HG02763 (cell line): ENCODE measurements at regions not wholly inside any gene's neighbourhood (a gene's known extent, or its start where the extent isn't known, plus 50 kb on each side); places are given as distances from the start of the nearest gene placed in this dataset.
A peak's percentile ranks its signal among the peaks of the same experiment; 100 is the strongest.
"Not testable (repeated sequence)": the region's sequence is repeated elsewhere in the genome, so short reads cannot be mapped to it uniquely, and the experiment has no call there.

Experiments used
- ATAC-seq: cut with Tn5 transposase; IDR thresholded peaks from one replicate; pipeline ENCODE4 v1.9.1; 2021; ENCODE audit warnings: mild to moderate bottlenecking, moderate library complexity; ENCODE audit not compliant: unreplicated experiment

DNA sequence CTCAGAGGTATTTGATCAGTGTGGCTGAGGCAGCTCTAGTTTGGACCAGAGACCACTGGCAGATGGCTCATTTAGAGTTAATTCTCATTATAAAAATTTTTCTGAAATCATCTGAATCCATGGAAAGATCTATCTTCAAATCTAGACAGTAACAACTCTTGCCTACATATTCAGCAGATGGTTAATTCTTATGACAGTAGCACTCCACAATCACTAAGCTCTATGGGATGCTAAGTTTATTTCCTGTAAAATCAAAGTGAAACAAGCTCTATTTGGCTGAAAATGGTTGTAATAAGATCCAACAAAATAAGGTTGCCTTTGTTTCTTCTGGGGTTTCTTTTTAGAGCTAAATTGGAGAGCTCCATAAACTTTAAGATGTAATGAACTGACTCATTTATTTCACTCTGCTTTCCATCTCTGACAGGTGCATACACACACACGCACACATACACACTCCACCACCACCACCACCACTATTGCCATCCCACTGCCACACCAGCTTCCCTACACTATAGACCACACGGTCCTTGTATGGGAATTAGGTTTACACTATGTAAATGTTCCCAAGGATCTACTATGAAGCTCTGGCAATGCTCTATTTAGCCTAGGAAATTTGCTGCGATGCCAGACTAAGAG, 293.1 kb downstream of the RPAP3 start:
- no peak for ATAC-seq

DNA sequence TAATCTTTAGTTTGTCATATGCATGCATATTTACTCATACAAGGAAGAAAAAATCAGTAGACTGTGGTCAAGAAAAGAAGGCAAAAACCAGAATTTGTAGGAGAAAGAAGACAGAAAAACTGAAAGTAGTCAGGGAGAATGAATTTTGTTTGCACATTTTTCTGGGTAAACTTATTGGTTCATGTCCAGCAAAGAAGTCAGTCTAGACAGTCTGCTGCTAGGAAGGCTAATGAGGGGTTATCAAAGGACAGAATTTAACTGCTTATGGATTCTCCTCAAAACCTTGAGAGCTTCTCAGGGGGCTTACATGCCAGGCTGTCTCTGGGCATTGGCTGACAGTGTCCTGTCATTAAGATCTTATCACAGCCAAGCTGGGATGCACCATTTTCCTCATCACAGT, 293.9 kb downstream of the RPAP3 start:
- no peak for ATAC-seq

DNA sequence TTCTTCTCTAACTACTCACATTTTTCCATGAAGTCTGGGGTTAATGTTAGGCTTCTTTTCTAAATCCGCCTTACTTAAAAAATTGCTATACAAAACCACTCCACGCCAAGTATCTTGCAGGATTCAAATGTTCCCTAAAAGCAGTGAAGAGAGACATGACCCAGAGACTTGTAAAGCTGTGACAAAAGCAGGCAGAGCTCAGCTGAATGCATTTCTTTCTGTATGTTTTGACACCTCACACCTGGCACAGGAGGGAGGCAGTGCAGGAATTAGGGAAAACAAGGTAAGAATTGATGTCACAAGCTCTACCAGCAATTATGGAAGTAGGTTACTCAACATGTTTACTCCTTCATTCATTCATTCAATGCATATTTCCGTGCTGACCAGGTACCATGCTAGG, 295.0 kb downstream of the RPAP3 start:
- ATAC-seq, result no peak

DNA sequence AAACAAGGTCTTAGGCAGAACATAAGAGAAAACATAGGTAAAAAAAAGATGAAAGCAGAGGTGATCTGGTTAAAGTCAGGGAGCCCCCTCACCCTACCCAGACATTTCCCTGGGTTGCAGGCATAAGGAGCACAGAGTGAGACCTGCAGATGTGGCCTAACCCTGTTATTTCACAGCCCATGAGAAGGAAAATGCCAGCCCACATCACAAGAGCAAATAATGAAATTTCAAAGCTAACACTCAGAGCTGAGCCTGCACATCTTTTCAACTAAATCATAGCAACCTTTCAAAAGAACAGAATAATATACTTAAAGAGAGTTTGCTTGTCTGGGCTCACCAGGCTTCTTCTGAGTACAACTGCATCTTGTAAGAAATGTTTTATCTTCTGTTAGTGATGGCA, 295.4 kb downstream of the RPAP3 start:
- ATAC-seq, result no peak

DNA sequence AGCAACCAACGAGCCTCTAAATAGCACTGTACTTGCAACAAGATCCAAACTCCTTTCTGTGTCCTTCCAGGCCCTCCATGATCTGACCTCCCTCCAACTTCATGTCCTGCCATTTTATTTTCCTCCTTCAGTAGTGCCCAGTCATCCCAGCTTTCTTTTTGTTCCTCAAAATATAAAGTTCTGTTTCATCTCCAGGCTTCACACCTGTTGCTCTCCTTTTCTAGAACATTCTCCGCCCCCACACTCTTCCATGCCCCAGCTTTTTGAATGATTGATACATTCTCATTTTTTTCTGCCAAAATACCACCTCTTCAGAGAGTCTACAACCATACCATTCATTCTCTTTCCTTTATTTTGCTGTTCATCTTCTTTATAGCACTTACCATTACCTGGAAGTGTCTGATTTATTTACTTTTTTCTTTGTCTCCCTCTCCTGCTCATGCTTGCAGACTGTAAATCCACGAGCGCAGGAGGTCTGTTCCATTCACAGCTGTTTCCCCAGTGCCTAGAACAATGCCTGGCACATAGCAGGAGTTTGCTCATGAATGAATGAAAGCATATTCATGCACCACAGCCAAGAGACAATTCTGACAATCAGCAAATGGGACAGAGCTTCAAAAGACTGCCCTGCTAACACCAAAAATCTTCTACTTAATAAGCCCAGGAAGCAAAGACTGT, 296.4 kb downstream of the RPAP3 start:
- ATAC-seq, result no peak

DNA sequence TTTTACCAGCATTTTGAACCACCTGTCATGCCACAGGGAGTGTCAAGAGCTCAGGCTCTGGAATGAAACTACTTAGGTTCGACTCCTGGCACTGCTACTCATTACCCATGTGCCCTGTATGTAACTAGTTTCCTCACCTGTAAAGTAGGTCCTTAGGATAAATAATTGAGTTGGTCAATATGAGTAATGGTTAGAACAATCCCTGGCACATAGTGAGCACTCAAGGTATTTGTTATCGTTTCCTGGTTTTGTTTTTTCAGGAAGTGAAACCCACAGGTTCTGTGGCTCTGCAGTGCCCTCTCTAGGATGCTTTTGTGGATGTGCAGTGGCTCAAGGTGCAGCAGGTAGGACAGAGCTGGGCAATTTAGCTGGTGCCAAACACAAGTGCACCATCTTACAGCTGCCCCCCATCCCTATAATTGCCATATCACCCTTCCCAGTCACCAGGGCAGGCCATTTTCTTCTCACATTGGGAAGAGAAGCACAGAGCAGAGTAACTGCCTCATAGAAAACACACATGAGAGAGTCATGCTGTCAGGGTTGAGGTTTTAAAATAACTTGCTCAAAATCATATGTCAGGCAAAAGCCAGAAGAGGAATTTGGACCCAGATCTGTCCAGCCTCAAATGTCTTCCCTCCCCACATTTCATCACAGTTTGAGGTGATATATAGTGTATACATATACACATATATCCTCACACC, 297.5 kb downstream of the RPAP3 start:
- ATAC-seq, result peak; percentile 87

DNA sequence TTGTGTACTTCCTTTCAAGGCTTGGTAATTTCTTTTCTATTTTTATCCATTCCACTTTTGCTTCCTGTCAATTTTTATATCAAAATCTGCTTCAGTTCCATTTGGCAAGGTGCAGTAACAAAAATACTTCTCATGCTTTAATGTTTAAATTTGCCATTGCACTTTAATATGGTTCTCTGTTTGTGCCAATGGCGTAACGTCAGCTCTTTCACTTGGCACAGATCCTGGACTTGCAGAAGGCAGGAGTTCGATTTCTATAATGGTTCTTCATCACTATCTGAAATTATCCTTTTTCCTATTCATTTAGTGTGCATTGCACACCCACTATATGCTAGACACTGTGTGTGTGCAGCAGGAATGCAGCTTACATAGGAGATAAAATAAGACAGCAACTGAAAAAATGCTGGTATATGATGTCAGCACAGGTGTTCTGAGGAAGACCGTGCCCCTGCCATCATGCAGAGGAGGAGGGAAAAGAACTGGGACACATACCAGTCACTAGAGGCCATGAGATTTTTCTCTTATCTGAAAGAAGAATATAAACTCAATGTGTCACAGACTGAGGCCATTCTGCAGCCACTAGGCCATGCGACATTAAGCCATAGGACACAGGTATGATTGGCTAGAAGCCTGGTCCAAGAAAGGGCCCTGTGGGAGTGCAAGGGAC, 298.2 kb downstream of the RPAP3 start:
- peak; percentile 19 for ATAC-seq

DNA sequence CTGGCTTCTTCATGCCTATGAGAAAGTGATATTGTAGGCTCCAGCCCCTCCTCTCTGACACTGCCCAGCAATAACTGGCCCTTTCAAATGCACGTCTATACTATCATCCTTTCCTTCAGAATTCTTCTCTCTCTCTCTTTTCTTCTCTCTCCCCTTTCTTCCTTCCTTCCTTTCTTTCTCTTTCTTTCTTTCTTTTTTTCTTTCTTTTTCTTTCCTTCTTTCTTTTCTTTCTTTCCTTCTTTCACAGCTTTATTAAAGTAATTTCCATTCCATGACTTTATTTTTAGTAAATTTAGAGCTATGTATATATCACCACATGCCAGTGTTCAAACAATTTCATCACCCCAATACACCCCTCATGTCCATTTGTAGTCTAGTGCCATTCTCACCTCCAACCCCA, 302.1 kb downstream of the RPAP3 start:
- ATAC-seq, result no peak

DNA sequence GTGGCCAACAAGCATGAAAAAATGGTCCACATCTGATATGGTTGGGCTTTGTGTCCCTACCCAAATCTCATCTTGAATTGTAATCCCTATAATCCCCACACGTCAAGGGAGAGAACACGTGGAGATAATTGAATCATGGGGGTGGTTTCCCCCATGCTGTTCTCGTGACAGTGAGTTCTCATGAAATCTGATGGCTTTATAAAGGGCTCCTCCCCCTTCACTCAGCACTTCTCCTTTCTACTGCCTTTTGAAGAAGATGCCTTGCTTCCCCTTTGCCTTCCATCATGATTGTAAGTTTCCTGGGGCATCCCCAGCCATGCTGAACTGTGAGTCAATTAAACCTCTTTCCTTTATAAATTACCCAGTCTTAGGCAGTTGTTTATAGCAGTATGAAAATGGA, 304.6 kb downstream of the RPAP3 start:
- ATAC-seq, result not testable (repeated sequence)

DNA sequence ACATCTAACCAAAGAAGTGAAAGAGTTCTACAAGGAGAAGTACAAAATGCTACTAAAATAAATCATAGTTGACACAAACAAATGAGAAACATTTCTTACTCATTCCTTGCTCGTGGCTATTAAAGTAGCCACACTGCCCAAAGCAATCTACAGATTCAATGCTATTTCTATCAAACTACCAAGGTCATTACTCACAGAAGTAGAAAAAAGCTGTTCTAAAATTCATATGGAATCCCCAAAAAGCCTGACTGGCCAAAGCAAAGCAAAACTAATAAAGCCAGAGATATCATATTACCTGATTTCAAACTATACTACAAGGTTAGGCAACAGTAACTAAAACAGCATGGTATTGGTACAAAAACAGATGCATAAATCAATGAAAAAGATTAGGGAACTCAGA, 305.6 kb downstream of the RPAP3 start:
- no peak for ATAC-seq

DNA sequence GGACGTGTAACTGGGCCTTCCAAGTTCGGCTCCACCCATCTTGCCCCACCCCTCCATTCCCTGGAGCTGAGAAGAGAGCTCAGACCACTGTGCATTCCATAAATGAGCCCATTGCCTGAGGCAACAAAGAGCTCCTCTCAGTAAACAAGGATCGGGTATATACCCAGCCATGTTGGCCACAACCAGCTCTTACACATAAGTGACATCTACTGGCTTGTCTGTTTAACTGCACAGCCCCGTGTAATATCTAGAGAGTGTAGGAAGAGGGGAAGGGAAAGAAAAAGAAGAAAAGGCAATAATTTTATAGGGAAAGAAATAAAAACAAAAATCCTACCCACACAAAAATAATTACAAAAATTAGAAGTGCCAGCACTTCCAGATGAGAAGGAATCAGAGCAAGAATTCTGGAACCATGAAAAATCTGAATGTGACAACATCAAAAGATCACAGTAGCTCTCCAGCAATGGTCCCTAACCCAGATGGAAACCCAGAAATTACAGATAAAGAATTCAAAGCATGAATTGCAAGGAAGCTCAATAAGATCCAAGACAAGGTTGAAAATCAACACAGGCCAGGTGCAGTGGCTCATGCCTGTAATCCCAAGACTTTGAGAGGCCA, 308.1 kb downstream of the RPAP3 start:
- ATAC-seq, result no peak

DNA sequence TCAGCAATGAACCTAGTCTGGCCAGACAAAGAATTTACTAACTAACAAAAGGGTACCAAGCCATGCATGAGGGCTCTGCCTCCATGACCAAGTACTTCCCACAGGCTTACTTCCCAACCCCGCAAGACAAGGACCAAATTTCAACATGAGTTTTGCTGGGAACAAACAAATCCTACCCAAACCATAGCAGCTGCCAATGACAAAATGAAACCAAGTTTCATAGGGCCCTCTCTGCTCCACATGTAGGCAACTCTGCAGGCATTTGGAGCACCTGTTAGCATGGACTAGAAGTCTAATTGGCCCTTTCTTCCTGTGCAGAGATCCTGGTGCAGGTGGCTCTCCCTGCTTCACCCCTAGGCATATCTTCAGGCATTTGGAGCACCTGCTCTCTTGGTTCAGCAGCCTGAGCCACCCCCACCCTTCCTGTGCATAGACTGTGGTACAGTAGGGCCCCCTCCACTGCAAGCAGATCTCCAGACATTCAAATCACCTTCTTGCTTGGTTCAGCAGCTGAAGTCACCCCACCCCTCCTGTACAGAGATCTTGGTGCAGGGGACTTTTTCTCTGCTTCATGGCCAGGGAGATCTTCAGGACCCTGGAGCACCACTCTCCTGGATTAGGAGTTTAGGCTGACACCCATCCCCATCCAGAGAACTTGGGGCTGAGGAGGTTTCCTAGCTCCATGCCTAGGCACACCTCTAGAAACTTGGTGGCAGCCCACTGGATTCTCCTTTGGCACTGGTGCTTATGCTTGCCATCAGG, 308.7 kb downstream of the RPAP3 start:
- no peak for ATAC-seq

DNA sequence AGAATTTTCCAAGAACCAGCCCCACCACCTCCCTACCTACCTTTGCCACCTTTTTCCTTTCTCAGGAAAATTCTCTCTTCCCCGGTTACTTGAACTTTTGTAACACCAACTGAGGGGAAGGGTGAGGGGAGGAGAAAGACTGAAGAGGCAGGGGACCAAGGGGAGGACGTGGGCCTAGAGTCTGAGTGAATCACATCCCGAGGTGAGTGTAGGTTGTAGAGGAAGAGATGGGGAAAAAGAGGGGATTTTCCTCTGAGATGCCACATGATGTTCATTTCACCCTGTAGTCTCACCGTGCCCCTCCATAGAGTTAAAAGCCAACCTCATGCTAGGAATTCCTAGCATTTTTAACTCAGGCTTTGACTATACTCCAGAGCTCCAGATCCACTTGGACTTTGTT, 311.8 kb downstream of the RPAP3 start:
- no peak for ATAC-seq

DNA sequence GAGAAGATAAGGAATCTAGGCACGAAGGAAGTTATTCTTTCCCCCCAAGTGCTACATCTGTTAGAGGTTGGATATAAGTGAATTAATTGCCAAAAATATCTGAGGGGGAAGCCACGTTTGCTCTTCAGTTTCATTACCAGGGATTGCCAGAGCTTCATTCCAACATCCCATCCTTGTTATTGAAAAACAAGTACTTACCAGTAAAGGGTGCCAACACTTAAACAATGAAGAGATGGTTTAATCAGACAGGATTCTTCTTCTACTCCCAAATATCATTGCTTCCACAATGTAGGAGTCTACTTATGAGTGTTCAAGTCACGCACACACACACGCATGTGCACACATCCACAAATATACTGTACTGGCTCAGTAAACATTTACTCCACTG, 312.4 kb downstream of the RPAP3 start:
- no peak for ATAC-seq

DNA sequence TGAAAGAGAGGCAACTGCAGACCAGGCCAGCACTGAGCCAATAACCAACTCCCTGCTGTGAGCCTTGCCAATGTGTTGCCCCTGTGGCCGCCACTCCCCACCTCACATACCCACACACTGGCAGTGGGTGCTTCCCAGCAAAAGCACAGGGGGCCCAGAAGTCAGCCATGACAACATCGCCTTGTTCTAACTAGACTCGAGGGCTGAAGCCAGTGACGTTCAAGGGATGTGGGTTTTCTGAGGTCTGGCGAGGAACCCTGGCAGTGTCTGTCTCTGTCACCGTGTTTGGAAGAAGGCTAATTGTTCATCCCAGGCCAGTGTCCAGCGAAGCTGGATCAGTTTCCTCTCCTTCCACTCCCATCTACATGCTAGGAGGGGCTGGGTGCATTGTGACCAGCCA, 311.8 kb upstream of the AMIGO2 start:
- ATAC-seq, result no peak

DNA sequence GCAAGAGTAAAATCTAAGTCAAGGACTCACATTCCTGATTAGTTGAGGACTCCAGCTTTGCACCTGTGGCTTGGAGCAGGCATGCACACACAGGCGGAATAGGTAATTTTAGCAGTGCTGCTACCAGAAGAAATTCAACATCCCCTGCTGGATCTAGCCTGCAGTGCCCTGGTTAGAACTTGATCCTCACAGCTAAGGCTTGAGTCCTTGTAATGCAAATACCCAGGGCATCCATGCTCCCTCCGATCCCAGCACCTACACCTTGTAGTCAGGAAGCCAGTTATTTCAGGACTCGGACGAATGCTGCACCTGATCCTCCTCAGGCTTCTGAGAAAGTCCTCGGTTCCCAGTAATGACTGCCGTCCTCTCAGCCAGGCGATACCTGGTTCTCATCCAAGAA, 309.0 kb upstream of the AMIGO2 start:
- ATAC-seq, result no peak

DNA sequence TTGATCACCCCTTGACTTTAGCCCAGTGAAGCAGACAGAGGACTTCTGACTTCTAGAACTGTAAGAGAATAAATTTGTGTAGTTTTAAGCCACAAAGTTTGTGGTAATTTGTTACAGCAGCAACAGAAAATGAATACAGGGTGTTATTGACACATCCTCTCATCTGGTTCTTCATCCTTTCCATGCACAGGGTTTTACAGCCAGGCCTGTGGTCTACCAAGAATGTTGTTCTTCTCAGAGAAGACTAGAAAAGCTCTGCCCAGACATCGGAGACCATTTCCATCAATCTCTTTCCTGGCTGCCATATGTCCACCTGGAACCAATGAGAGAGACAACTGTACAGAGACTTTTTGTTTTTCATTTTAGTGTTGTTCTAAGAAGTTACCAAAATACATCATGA, 308.2 kb upstream of the AMIGO2 start:
- ATAC-seq, result no peak

DNA sequence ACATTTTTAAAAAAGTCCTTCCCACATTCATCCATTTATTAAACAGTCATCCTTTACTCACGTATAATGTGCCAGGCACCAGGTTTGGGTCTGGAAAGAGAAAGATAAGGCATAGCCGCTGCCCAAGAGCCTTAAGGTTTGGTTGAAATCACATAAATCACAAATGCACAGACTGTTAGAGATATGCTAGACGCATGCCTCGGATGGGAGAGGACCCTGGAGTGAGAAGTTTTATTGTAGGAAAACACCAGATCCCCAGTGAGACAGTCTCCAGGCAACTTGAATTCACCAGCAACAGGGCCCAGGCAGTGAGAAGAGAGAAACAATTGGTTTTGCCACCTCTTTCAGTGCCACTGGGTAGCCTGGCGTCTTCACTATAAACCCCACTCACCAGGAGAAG, 305.9 kb upstream of the AMIGO2 start:
- no peak for ATAC-seq

DNA sequence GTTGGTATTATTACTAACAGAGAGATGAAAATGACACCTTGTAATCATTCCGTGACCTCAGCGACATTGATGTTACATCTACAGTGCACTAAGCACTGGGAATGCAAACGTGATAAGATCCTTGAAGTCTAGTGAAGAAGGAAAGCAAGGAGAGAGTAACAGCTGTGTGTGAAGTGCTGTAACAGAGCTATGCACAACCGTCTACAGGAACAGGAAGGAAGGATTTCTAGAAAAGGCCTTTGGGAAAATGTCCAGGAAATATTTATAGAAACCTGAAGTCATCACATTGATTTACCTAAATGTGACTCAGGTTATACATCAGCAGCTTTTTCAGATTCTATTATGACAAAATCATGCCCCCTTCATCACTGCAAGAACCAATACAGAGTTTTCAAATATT, 304.2 kb upstream of the AMIGO2 start:
- no peak for ATAC-seq

DNA sequence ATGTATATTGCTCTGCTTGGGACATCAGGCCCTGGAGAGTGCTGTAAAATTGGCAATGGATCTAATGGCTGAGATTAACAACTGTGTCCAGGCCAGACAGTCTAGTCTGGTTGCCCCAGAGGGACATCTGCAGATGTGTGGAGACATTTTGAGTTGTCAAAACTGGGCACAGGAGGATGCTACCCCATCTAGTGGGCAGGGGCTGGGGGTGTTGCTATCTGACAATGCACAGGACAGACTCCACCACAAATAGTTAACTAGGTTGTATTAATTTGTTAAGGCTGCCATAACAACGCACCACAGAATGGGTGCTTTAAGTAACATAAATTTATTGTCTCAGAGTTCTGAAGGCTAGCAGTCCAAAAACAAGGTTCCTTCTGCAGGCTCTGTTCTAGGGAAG, 302.5 kb upstream of the AMIGO2 start:
- ATAC-seq, result no peak

DNA sequence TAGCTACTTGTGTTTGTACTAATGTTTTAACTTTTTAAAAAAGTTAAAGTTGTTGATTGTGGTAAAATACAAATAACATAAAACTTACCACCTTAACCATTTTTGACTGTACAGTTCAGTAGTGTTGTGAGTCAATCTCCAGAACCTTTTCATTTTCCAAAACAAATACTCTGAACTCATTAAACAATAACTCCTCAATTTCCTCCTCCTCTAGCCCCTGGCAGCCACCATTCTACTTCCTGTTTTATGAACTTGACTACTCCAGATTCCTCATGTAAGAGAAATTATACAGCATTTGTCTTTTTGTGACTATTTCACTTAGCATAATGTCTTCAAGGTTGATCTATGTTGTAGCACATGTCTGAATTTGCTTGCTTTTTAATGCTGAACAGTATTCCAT, 299.1 kb upstream of the AMIGO2 start:
- no peak for ATAC-seq
